Endometrial microvascular endothelial cells (primary cell): ENCODE measurements at regions not wholly inside any gene's neighbourhood (a gene's known extent, or its start where the extent isn't known, plus 50 kb on each side); places are given as distances from the start of the nearest gene placed in this dataset.
"Not testable (repeated sequence)": the region's sequence is repeated elsewhere in the genome, so short reads cannot be mapped to it uniquely, and the experiment has no call there.

Experiments used
- in situ Hi-C: cut with HindIII; loops from 2 replicates; pipeline ENCODE4 v1.10.0; 2017; ENCODE audit warnings: low sequenced_read_pairs, low pct_unique_long_range_greater_than_20kb; ENCODE audit errors: inconsistent ontology term

DNA sequence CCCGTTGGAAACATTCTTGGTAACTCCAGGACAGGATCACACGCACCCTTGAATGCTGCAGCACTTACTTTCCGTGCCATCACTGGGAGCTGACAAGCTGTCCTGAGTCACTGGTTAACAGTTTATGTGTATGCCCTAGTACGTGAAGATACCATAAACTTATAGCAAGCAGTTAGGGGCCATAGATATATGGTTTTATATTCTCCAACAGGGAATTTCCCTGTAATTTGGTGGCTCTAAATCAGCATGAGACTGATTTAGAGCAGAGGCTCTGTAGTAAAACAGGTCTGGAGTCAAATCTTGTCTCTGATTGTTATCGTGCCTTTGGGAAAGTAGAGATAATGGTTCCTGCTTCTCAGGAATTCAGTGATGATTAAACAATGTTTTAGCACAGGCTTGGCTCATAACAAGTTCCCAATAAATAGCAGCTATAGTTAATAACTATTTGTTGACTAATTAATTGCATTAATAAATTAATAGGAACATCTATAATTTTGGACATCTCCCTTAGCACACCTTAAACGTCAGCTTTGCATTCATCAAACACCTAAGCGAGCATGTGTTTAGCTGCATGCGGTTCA lies 215.2 kb downstream of the VAPA start:
- in situ Hi-C loops = no loop called here

DNA sequence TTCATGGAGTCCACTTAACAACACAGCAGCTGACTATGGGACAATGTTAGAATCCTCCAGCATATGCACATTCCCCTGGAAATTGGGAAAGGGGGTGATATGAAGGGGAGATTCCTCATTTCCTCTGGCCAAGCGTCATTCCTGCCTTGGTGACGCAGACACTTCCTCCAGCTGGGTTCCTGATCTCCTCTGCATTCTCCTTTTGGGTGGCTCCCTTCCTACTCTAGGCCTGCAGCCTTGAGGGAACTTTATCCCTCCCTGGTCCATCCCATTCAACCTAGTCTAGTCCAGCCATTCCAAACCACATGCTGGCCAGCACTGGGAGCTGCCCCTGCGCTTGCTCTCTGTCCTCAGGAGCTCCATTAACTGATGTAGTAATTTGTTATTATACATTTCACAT lies 216.8 kb downstream of the VAPA start:
- in situ Hi-C loops = no loop called here

DNA sequence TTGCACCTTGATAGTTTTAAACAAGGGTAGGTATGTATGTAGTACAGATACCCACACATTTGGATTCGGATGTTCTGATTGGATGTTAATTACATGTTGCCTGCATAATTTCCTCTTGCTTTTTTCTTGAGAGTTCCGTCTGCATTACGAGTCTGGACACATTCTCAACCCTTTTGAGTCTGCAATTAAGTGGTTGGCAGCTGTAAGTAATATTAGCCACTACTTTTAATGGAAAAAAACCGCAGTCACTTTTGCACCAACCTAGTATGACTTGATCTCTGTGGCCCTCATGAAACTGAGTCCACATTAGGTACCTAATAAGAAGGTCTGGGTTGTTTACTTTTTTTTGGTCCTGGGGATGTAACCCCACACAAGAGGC lies 217.3 kb downstream of the VAPA start:
- in situ Hi-C loops = no loop called here

DNA sequence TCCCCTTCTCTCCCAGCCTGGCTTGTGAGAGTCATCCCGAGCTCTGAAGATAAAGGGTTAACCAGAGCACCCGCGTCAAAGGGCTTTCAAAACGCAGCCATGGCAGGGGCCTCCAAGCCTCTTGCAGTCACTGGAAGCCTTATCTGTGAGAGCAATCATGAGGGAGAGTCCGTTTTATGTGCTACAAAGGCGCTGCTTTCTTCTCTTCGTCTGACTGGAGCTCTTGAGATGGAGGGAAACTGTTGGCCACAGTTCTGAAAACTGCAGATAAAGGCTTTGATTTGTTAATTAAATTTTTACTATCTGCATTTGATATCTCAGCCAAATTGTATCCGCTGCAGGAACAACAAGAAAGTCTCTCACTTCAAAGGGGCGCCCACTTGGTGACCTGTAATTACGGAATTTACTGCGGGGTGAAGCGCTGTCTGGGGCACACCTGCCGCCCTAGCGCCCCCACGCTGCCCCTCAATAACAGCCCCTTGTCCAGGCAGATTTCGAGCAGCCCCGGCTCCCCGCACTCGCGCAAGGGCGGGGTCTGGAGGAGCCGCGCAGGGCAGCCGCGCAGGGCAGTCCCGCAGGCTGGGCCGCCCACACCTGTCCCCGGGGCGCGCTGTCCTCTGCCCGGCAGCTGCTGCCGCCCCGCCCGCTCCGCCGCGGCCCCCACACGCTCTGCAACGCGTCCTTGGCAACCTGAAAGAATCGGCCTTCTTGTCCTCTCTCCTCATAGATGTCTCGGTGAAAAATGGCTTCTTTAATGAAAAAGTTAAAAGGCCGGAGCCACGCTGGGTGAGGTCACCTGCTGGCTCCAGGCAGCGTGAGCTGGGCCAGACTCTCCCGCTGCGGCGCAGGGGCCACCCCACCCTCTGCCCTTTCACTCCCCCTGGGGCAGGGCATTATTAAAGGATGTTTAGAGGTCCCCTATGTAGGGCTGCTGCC lies 217.9 kb downstream of the VAPA start:
- in situ Hi-C loops = no loop called here

DNA sequence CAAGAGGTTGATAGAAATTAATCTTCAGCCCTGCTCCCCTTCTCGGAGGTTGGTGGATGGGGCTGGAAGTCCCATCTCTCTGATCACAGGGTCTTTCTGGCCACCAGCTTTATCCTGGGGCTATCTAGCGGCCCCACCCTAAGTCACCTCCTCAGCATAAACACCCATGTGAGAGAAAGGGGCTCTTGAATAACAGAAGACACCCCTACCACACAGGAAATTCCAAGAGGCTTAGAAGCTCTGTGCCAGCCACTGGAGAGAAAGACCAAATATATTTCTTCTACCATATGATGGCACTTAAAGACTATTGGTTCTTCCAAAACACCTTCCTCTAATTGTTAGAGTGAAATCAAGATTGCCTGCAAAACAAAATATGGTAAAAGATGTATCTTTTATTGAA lies 219.7 kb downstream of the VAPA start:
- in situ Hi-C loops = no loop called here

DNA sequence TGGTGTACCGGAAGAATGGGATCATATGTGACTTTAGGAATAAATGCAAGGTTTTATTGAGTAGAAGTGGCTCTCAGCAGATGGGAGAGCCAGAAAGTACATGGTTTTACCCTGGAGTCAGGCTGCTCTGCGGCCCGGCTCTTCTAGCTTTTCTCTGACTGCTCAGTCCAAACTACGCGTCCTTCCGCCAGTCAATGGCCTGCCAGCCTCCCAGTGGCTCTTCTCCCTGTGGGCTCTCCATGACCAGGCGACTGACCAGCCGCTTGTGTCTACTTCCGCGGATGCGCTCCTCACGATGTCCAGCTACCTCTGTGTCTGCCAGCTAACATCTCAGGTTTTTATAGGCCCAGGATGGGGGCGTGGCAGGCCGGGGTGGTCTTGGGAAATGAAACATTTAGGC lies 220.4 kb downstream of the VAPA start:
- in situ Hi-C loops = no loop called here

DNA sequence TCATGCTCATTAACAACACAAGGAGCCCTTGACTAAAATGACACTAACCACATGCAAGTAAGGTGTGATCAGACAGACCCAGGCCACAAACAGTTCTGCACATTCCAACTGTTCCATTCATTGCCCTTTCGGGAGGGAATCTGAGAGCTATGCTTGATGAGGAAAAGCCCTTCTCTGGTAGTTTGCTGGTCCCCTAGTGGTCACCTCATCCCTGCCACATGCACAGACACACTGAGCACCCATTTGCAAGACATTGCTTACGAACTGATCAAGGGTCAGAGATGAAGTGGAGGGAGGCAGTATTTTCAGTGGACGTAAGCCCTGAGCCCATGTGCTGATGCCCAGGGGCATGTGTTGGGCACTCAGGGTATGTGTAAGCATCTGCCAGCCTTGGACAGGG lies 220.9 kb downstream of the VAPA start:
- in situ Hi-C loops = not testable (repeated sequence)

DNA sequence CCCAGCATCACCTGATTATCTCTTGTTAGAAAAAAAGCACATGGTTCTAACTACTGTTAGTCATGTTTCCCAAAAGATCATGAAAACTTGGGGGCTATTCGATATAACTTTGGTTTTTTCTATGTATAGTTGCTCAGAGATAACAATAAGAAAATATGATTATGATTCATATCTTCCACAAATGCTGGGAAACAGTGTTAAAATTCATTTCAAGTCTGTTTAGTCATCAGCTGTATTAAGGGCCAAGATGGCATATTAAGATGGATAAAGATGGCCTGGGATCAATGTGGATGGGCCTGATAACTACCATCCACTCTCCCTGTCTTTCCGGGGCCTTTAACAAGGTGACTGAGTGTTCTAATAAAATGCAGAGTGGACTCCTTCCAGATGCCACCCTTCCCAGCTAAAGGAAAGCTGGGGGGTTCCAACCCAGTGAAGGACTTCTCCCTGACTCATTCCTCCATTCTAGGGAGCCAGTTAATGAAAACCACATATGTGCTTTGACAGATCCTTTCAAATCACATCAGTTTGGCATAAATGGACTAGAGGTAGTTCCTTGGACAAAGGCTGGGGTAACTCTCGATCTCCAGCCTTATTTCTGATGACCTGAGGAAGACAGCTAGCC lies 221.6 kb downstream of the VAPA start:
- in situ Hi-C loops = no loop called here

DNA sequence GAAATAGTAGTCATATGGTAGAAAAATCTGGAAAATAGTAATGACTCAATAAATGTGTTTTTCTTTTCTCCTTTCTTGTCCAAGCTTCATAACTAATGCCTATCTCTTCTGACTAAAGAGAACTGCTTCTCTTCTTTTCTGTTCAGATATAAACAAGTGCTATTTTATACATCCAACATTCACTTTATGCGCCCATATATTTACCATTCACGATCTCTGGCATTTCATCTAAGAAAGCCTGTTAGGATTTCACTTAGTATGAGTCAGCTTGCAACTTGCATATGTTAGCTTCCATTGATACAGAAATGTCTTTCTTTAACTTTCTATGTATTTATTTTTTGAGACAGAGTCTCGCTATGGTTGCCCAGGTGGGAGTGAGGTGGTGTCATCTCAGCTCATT lies 224.9 kb downstream of the VAPA start:
- in situ Hi-C loops = no loop called here

DNA sequence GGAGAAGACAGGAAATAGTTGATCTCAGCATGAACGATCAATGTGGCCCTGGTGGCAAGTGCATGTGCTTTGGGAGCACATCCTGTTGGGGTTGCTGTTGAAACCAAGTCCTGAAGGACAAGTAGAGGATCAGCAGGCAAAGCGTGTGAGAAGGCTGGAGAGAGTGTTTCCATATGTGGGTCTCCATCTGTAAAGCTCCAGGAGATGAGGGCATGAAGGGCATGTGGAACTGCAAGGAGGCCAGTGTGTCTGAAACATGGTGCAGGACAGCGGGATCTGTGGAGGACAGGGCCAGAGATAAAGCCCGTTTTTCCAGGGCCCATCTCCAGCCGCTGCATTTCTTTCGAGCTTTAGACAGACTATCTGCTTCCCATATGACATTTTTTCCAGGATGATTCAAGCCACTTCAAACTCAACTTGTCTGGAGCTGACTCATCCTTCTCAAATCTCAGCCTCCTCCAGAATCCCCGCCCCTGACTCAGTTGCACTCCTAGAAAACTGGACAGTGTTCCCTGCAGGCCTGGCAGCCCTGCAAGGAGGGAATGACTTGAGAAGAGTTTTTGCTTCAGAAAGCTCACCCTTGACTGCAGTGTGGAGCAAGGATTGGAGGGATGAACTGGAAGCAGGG lies 226.1 kb downstream of the VAPA start:
- in situ Hi-C loops = no loop called here

DNA sequence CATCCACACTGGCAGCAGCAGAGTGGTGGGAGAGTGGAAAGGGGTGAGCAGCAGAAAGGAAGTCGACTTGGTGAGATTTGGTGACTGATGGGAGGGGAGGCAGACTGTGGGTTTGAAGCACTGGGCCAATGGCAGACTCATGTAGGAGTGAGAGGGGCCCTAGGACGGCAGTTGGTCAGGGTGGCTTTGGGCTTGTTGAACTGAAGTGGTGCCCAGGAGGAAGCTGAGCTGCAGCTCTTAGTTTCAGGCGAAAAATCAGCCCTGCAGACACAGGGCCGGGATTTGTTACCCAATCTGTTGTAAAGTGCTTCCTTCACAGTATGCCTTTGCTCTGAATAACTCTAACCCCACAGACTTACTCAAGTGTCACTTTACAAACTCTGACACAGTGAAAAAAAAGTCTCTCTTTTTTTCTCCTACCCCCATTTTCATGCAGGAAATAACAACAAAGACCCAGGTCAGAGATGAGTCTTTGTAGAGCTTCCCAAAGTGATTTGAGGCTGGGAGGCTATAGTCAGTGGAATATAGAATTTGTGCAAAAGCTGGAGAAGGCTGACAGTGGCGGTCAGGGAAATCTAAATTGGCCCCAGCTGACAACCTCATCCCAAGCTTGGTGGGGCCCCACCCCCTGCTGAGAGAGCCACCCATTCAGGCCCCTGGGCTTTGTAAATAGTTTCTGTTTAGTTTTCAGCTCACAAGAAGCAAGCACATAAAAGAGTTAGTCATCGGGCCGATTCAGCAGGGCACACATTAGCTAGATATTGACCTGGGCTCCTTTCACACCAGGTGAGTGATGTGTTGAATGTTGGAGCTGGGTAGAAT lies 226.9 kb downstream of the VAPA start:
- in situ Hi-C loops = no loop called here

DNA sequence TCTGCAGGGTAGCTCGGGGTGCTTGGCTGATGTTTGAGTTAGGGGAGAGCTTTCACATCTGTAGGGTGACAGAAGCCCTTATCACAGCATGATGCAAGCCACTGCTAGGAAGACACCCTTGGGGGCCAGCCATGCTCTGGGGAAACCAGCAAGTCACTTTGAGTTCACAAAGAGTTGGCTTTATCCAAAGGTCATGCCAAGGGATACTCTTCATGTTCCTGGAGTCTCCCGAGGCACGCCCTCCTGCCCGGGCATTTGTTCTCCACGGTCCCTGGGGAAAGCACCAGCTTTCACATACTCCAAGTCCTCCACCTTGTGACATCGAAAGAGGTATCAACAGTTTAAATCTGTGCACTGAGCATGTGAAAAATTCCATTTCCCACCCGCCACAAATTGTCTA lies 227.7 kb downstream of the VAPA start:
- in situ Hi-C loops = no loop called here

DNA sequence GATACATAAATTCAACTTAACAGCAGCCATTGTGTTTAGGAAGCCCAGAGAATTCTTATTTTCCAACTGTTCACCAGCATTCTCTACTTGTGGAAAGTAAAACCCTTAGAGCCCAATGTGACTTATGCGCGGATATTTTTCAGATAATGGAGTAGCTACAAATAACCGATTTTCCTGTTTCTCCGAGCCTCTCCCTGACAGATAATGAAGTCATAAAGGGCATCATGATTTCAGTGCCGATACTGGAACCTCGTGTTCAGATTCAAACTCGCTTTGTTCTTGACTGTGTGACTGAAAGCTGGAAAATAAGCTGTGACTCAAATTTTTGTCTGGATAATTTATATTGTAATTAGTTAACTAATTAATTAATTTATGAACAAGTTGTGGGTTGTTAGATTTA lies 228.2 kb downstream of the VAPA start:
- in situ Hi-C loops = no loop called here

DNA sequence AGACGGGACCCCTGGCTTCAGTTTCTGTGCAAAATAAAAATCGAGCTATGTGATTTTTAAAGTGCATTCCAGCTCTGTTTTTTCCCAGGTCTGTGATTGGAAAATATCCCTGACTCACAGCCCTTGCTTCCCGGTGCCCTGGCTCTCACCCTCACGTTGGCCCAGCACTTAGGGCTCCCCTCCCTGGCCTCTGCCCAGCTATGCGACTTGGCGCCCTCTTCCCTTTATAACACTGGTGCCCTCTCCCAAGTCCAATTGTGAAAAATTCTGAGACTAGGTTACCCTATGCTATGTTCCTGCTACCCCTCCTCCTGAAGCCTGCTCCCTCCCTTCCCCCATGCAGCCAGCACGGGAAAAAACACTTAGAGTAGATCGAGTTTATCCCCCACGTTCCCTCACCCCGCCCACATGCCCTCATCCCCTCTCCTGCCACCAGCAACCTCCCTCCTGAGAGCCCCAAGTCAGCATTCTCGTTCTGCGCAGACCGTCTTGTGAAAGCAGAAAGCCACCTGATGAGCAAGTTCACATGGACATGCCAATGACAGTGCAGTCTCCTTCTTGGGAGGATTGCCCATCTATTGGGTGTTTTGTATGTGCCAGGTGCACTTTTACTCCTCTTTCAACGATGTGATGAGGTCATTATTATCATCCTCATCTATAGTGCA lies 228.8 kb downstream of the VAPA start:
- in situ Hi-C loops = no loop called here

DNA sequence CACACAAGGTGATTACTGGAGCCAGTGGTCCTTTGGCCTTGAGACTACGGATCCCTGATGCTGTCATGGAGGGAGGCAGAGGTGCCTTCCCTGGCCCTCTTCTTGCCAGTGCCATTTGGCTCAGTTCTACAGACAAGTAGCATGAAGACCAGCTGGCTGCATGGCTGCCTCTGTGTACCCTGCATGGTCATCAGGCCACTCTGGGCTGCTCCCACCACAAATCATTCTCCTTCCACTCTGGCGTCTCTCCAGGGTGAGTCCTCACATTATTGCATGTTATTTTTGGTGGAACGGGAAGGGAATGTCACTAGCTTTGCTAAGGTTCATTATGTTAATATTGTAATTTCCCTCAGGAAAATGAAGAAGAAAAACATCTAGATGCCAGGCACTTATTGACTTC lies 229.8 kb downstream of the VAPA start:
- in situ Hi-C loops = no loop called here

DNA sequence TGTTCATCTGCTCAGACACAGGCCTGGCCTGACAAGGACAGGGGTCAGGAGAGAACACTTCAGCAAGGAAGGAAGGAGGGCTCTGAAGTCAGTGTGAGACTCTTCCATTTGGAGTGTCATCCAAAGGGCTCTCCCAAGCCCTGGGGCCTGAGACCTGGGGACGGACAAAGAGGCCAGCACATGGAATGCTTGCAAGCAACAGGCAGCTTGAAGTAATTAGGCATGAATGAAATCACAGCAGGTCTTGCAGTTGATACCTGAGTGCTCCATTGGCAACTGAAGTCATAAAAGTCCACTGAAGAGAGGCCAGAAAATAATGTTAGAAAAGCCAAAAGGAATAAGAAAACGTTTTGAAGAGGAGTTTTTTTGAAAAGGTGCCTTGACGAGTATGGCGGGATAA lies 231.7 kb downstream of the VAPA start:
- in situ Hi-C loops = no loop called here

DNA sequence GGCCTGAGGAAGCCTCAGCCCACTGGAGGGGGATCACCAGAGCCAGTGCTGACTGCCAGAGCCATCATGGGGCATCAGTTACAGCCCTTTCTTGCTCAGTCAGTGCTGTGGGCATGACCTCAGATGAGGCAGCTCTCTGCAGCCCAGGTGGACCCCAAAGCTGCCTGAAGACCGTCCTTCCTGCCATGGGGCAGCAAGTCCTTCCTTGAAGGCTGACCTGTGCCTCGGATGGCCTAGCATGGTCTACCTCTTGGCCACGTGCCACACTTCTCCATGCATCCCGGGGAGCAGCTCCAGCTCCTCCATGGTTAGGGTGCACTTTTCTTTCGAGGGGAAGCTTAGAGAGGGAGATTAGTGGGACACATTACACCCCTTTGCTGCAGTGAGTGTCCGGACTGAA lies 233.4 kb downstream of the VAPA start:
- in situ Hi-C loops = no loop called here

DNA sequence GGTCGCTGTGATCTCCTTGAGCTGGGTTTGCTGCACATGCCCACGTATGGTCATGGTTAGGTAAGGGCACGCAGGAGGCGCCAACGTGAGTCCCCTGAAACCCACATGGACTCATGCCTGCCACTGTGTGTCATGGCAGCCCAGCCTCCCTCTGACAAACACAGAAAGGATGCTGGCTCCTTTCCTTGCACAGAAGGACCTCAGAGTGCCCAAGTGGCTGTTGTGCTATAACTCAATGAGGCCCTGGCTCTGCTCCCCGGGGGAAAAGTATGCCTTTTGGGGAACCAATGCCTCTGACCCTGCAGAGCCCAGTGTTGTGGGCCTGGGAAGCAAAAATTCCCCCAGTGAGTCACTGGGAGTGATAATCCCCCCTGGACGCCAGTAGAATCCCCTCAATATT lies 233.9 kb downstream of the VAPA start:
- in situ Hi-C loops = no loop called here
